Neural progenitor cell (in vitro differentiated cells): ENCODE measurements at regions not wholly inside any gene's neighbourhood (a gene's known extent, or its start where the extent isn't known, plus 50 kb on each side); places are given as distances from the start of the nearest gene placed in this dataset.

Source experiments
- DNase-seq: peaks from one replicate; pipeline ENCODE4 v3.0.0-alpha.2; 2016; ENCODE audit warnings: low spot score
- H2AFZ ChIP-seq: fragments of 200-600 bp; sonication (generic); replicated peaks from 2 replicates; pipeline ENCODE4 v1.6.1; 2016; ENCODE audit warnings: antibody characterized with exemption
- H3F3A ChIP-seq: fragments of 200-600 bp; sonication (generic); 2 replicates; pipeline ENCODE4 v1.6.1; 2016; ENCODE audit warnings: antibody characterized with exemption, low read depth
- H3K27ac ChIP-seq: fragments of 200-600 bp; sonication (generic); 2 replicates; pipeline ENCODE4 v1.5.1; 2016; ENCODE audit warnings: mild to moderate bottlenecking
- H3K27me3 ChIP-seq: fragments of 200-600 bp; sonication (generic); 2 replicates; pipeline ENCODE4 v1.6.1; 2016; ENCODE audit warnings: mild to moderate bottlenecking, moderate library complexity
- H3K36me3 ChIP-seq: fragments of 200-600 bp; sonication (generic); 2 replicates; pipeline ENCODE4 v1.5.1; 2016
- H3K4me1 ChIP-seq: fragments of 200-600 bp; sonication (generic); 2 replicates; pipeline ENCODE4 v1.6.1; 2016; ENCODE audit warnings: mixed run types
- H3K4me2 ChIP-seq: fragments of 200-600 bp; sonication (generic); 2 replicates; pipeline ENCODE4 v1.6.1; 2016
- H3K4me3 ChIP-seq: fragments of 200-600 bp; sonication (generic); 2 replicates; pipeline ENCODE4 v1.5.1; 2016
- H3K79me2 ChIP-seq: fragments of 200-600 bp; sonication (generic); 2 replicates; pipeline ENCODE4 v1.6.1; 2016; ENCODE audit warnings: low read depth
- H3K9ac ChIP-seq: fragments of 200-600 bp; sonication (generic); 2 replicates; pipeline ENCODE4 v1.6.1; 2016
- H3K9me3 ChIP-seq: fragments of 200-600 bp; sonication (generic); 2 replicates; pipeline ENCODE4 v1.5.1; 2016; ENCODE audit warnings: low read depth
- H4K20me1 ChIP-seq: fragments of 200-600 bp; sonication (generic); 2 replicates; pipeline ENCODE4 v1.6.1; 2016; ENCODE audit warnings: low read depth
- H3K27ac Mint-ChIP-seq: 3 replicates; pipeline ENCODE4 v1.8.0; 2021; ENCODE audit warnings: mixed read lengths
- H3K27me3 Mint-ChIP-seq: 2 replicates; pipeline ENCODE4 v1.8.0; 2022; ENCODE audit warnings: low read depth, mild to moderate bottlenecking, inconsistent platforms, moderate library complexity, mixed read lengths; ENCODE audit not compliant: insufficient read depth
- H3K36me3 Mint-ChIP-seq: 3 replicates; pipeline ENCODE4 v1.8.0; 2021; ENCODE audit warnings: mixed read lengths
- H3K4me1 Mint-ChIP-seq: 3 replicates; pipeline ENCODE4 v1.8.0; 2021; ENCODE audit warnings: mixed read lengths
- H3K4me3 Mint-ChIP-seq: 3 replicates; pipeline ENCODE4 v1.8.0; 2021; ENCODE audit warnings: mild to moderate bottlenecking, moderate library complexity, mixed read lengths
- H3K9me3 Mint-ChIP-seq: 3 replicates; pipeline ENCODE4 v1.8.0; 2020; ENCODE audit warnings: mixed read lengths
- CTCF ChIP-seq: fragments of 200-600 bp; sonication (generic); IDR thresholded peaks from 2 replicates; pipeline ENCODE4 v1.5.1; 2017; ENCODE audit warnings: antibody characterized with exemption, mild to moderate bottlenecking
- EZH2 ChIP-seq: fragments of 200-600 bp; sonication (generic); IDR thresholded peaks from 2 replicates; pipeline ENCODE4 v1.6.1; 2017; ENCODE audit warnings: antibody characterized with exemption, mild to moderate bottlenecking, moderate library complexity
- EZH2phosphoT487 ChIP-seq: fragments of 200-600 bp; sonication (generic); IDR thresholded peaks from 2 replicates; pipeline ENCODE4 v1.6.1; 2017; ENCODE audit warnings: antibody characterized with exemption

GRCh38 chr11:25928076-25928475, 403.9 kb upstream of the ANO3 start:
- H3K4me3 ChIP-seq = no peak overlapping the region
- no peaks in the 10 kb centered on the region for H3K27me3 Mint-ChIP-seq
- H3K9me3 Mint-ChIP-seq = peaks cover 33% of the 10 kb centered on the region
- no peak overlapping the region for H3K9ac ChIP-seq
- no peak overlapping the region for H3K4me3 Mint-ChIP-seq
- H3K4me1 ChIP-seq = peaks cover 17% of the 10 kb centered on the region
- H4K20me1 ChIP-seq = no peaks in the 10 kb centered on the region
- H3K4me2 ChIP-seq = peak overlapping the region; percentile 61
- H3K27me3 ChIP-seq = no peaks in the 10 kb centered on the region
- peaks cover 7% of the 10 kb centered on the region for H3F3A ChIP-seq
- peaks cover 8% of the 10 kb centered on the region for H3K36me3 Mint-ChIP-seq
- TF ChIP-seq EZH2phosphoT487 = no peak
- no peak for TF ChIP-seq EZH2
- no peak for TF ChIP-seq CTCF
- no peaks in the 10 kb centered on the region for H3K9me3 ChIP-seq
- no peaks in the 10 kb centered on the region for H3K79me2 ChIP-seq
- no peak overlapping the region for H2AFZ ChIP-seq
- peaks cover 25% of the 10 kb centered on the region for H3K4me1 Mint-ChIP-seq
- H3K27ac ChIP-seq = no peak overlapping the region
- no peaks in the 10 kb centered on the region for H3K36me3 ChIP-seq
- no peak overlapping the region for H3K27ac Mint-ChIP-seq
- DNase-seq = no peak

GRCh38 chr11:25938952-25939351, 393.0 kb upstream of the ANO3 start:
- Mint-ChIP-seq H3K9me3 (peaks cover 11% of the 10 kb centered on the region), H3K4me1 (peaks cover 5% of the 10 kb centered on the region), H3K4me3 (no peak overlapping the region), H3K27ac (no peak overlapping the region), H3K27me3 (no peaks in the 10 kb centered on the region), H3K36me3 (peaks cover 5% of the 10 kb centered on the region)
- Histone ChIP-seq H3F3A (no peaks in the 10 kb centered on the region), H3K27ac (no peak overlapping the region), H3K4me1 (peaks cover 18% of the 10 kb centered on the region), H3K9ac (no peak overlapping the region), H3K27me3 (no peaks in the 10 kb centered on the region), H3K4me2 (peak overlapping the region; percentile 57), H2AFZ (no peak overlapping the region), H3K79me2 (no peaks in the 10 kb centered on the region), H3K4me3 (no peak overlapping the region), H3K9me3 (peaks cover 8% of the 10 kb centered on the region), H4K20me1 (no peaks in the 10 kb centered on the region), H3K36me3 (peaks cover 2% of the 10 kb centered on the region)
- DNase-seq = peak; percentile 66
- TF ChIP-seq EZH2 = no peak
- TF ChIP-seq EZH2phosphoT487 = no peak
- TF ChIP-seq CTCF = no peak

GRCh38 chr11:25939691-25940090, 392.2 kb upstream of the ANO3 start:
- H3K4me3 ChIP-seq = no peak overlapping the region
- peaks cover 5% of the 10 kb centered on the region for H3K4me1 Mint-ChIP-seq
- H3K27ac Mint-ChIP-seq = no peak overlapping the region
- H3K79me2 ChIP-seq = no peaks in the 10 kb centered on the region
- H3K36me3 Mint-ChIP-seq = peaks cover 5% of the 10 kb centered on the region
- no peak overlapping the region for H3K9ac ChIP-seq
- peaks cover 8% of the 10 kb centered on the region for H3K9me3 Mint-ChIP-seq
- H3K4me3 Mint-ChIP-seq = no peak overlapping the region
- no peaks in the 10 kb centered on the region for H4K20me1 ChIP-seq
- no peaks in the 10 kb centered on the region for H3K27me3 Mint-ChIP-seq
- H3K4me1 ChIP-seq = peaks cover 18% of the 10 kb centered on the region
- peaks cover 2% of the 10 kb centered on the region for H3K36me3 ChIP-seq
- H3K27ac ChIP-seq = no peak overlapping the region
- H3K27me3 ChIP-seq = no peaks in the 10 kb centered on the region
- no peaks in the 10 kb centered on the region for H3F3A ChIP-seq
- TF ChIP-seq EZH2 = no peak
- TF ChIP-seq CTCF = no peak
- no peak for TF ChIP-seq EZH2phosphoT487
- H3K4me2 ChIP-seq = no peak overlapping the region
- H2AFZ ChIP-seq = no peak overlapping the region
- peaks cover 8% of the 10 kb centered on the region for H3K9me3 ChIP-seq
- DNase-seq = no peak
